Heart left ventricle (tissue), 13 donors: ENCODE measurements at regions not wholly inside any gene's neighbourhood (a gene's known extent, or its start where the extent isn't known, plus 50 kb on each side); places are given as distances from the start of the nearest gene placed in this dataset.
"Not testable (repeated sequence)": the region's sequence is repeated elsewhere in the genome, so short reads cannot be mapped to it uniquely, and the experiment has no call there.

Source experiments
- POLR2A ChIP-seq, 2 donors: fragments of 450-650 bp; IDR thresholded peaks; one replicate each; pipeline ENCODE4 v1.6.1; 2017; ENCODE audit warnings: antibody characterized with exemption in 2 of 2, mild to moderate bottlenecking in 2 of 2, moderate library complexity in 2 of 2
- TF ChIP-seq, protein P1 (sequence below), 12 donors: fragments of 200-600 bp; sonication (generic) in 4 of 12; IDR thresholded peaks; one replicate each; pipeline versions ENCODE4 v1.5.0 to v1.8.0; 2018 to 2022; ENCODE audit warnings: antibody characterized with exemption in 12 of 12, mild to moderate bottlenecking in 5 of 12
- donor health status: ischemic (EF 13 %, LVEDD 7.1; RV severe dilation, severe dysfunction).
- donor health status: DM: no; HTN: yes; CAD: no.
- donor health status: DM: no; HTN: no; CAD: no.
- donor health status: ischemic (EF 25% LVEDD 6.9; RV normal size, moderate dysfunction).
- donor health status: ischemic (EF 25% LVEDD 5.7; RV mildly dilated, moderate dysfunction).
- donor health status: ischemic (EF 35%, LVEDD 5.7; RV mildly dilated, moderate dysfunction).
- donor health status: nonischemic (EF 11% LVEDD 7.7; RV severe dilation, severe dysfunction).
- donor health status: DM: yes; HTN: yes; CAD: no.
- donor health status: PGD.
- donor health status: ischemic (EF 29% LVEDD 5.4; RV normal size, mild dysfunction).
- donor health status: nonischemic (EF 23%, LVEDD 6.1; RV moderate dilation, normal function).

- TF ChIP-seq, protein P1, sequence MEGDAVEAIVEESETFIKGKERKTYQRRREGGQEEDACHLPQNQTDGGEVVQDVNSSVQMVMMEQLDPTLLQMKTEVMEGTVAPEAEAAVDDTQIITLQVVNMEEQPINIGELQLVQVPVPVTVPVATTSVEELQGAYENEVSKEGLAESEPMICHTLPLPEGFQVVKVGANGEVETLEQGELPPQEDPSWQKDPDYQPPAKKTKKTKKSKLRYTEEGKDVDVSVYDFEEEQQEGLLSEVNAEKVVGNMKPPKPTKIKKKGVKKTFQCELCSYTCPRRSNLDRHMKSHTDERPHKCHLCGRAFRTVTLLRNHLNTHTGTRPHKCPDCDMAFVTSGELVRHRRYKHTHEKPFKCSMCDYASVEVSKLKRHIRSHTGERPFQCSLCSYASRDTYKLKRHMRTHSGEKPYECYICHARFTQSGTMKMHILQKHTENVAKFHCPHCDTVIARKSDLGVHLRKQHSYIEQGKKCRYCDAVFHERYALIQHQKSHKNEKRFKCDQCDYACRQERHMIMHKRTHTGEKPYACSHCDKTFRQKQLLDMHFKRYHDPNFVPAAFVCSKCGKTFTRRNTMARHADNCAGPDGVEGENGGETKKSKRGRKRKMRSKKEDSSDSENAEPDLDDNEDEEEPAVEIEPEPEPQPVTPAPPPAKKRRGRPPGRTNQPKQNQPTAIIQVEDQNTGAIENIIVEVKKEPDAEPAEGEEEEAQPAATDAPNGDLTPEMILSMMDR (IDR thresholded peaks at IDR 0.05), result peak in 11 of 12 donors; percentile 11 to 52 (median 43)
- not testable (repeated sequence) for TF ChIP-seq POLR2A (IDR thresholded peaks at IDR 0.05)
These were observed 73.4 kb upstream of the SCIN start for GRCh38 chr7:12496901-12497674.
